SW 1271 (cell line): ENCODE measurements at regions not wholly inside any gene's neighbourhood (a gene's known extent, or its start where the extent isn't known, plus 50 kb on each side); places are given as distances from the start of the nearest gene placed in this dataset.
"Not testable (repeated sequence)": the region's sequence is repeated elsewhere in the genome, so short reads cannot be mapped to it uniquely, and the experiment has no call there.

ENCODE experiments used
- DNase-seq, 2 experiments: peaks; one replicate each; lab custom pipeline; 2025; lab: John Stamatoyannopoulos, UW

DNA sequence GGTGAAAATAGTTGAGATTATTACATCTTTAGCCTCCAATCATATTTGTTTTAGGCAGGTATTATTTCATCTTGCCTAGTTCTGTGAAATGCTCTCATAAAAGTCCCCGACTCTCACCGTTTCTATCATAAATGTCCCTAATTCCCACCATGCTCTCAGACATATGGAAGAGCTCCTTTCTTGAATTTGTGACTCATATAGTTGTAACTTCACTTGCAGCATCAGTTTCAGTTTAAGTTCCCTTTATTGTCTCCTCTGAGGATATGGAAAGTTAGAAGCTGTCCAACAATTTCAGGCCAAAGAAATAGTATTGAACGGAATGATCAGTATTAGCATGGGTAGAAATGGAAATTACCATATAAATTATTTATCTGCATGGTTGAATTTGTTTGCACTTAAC, 187.5 kb upstream of the NR4A3 start:
- no peak for DNase-seq

DNA sequence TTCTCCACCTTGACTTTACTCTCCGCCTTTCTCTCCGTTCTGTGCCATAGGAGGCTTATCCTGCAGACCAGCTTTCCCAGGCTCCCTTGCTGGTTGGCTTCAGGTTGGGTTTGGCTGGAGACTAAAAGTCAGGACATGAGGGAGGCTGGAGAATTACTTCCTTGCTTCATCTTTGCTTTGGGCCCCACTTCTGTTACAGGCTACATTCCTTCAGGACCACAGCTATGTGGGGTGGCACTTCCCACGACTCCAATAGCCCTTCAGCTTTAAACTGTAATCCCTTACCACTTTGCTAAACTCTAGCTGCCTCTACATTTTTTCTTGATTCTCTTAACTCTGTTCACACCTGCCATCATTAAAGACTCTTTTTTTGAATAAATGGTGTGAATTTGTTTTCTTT, 186.7 kb upstream of the NR4A3 start:
- DNase-seq = no peak

DNA sequence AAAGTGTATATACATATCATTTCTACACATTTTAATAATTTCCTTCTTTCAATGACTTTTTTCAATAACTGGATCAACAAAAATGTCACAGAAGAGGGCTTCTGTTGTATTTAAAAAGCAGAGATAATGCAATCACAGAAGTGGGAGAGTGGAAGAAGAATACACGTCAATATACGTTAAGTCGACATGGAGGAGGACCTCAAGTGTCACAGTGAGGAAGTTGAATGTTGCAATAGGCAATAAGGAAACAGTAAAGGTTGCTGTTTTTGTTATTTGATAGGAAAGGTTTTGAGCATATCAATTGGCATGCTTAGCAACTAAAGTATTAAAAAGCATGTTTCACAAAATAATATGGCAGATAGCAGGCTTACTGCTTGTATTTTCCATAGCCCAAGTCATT, 184.0 kb upstream of the NR4A3 start:
- DNase-seq = no peak

DNA sequence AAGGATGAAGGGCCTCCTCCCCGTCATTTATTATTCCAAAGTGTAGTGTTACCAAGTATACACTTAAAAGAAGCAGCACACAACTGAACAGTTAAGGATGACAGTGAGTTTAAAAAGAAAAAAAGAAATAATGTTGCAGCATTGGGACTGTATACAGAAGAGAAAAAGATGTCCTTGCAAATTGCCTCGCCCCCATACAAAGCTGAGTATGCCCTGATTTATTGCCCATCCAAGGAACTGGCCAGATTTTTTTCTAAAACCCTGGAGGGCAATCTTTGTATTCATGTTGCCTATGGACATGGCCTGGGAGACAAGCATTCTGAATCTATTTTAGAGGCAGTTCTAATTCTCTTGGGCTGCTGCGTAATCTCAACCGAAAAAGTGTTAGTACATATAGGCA, 182.7 kb upstream of the NR4A3 start:
- DNase-seq = no peak

DNA sequence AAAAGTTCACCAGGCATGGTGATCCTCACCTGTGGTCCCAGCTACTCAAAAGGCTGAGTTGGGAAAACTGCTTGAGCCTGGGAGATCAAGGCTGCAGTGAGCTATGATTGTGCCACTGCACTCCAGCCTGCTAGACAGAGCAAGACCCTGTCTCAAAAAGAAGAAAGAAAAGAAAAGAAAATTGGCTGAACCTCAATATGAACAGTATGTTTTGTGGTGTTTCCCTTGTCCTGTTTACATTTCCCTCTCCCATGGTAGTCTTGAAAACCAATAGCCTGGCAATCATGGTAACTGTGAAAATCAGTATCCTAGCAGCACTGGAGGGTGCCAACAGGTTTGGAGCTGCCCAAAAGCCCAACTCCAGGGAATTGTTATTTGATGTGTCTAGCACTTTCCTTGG, 174.1 kb upstream of the NR4A3 start:
- no peak for DNase-seq

DNA sequence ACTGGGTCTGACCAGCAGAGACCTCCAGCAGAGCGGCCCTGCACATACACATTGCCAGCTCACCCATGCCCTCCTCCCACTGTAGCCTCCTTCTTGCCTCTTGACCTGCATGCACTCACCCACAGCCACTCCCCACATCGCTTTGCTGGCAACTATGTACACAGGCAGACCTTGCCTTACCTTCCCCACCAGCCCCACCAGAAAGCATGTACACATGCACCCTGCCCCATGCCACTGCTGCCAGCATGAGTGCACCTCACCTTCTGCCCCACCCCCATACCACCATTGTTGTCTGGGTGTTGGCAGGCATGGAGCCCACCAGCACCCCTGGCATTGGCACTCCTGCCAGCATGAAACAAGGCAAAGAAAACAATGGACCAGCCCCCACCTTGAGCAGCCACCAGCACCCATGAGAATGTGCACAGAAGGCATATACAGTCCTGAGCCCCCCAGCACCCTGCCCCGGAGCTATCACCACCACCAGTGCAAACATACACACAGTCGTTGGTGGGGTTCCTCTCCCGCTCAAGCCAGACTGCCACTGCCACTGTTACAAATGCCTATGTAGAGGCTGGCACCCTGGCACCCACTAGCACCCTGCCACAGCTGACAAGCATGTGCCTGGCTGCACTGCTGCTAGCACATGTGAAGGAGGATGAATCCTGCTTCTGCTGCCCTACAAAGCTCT, 171.4 kb upstream of the NR4A3 start:
- no peak for DNase-seq

DNA sequence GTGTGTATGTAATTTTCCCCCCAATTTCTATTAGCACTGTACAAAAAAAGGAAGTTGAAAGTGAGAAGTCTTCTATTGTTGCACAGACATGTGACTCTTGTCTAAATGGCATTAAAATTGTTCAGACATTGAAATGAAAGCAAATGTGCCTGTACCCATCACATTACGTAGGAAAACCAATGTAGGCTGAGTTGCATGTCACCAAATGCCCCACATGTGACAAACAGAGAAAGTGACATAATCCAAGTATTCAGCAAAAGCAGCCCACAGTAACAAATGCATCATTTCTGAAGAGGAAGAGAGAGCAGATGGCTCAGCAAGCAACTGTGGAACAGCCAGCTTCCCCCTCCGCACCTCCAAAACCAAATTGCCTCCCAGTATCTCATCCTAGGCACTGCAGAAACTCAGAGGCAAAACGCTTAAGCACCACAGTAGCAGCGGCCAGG, 161.5 kb upstream of the NR4A3 start:
- DNase-seq = no peak

DNA sequence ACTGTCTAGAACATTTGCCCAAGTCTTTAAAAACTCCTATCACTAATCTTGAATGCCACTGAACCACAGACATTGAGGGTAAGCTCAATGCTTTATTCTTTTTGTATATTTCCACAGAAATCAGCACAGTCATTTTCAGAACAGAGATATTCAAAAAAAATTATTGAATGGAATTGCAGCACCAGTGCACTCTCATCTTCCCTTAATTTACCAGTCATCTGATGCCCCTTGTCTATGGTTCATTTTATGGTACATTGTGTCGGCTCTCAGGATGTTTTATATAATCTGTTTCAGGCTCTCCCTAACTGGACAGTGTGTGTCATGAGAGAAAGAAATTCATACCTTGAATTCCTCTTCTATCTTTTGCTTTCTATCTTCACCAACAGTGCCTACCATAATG, 158.4 kb upstream of the NR4A3 start:
- DNase-seq = no peak

DNA sequence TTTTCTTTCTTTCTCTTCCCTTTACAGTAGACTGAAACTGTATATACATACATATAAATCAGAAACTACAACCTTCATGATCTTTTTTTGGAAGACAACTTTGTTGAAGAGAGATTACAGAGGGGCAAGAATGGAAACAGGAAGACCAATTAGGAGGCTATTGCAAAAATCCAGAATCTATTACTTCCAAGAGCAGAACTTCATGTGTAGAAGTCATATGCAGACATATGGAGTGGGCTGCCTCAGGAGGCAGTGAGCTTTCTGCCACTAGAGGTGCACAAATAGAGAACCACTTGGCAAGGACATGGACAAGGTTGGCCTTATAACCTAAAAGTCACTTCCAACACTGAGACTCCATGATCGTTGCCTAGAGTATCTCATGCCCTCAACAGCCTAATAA, 157.8 kb upstream of the NR4A3 start:
- no peak for DNase-seq

DNA sequence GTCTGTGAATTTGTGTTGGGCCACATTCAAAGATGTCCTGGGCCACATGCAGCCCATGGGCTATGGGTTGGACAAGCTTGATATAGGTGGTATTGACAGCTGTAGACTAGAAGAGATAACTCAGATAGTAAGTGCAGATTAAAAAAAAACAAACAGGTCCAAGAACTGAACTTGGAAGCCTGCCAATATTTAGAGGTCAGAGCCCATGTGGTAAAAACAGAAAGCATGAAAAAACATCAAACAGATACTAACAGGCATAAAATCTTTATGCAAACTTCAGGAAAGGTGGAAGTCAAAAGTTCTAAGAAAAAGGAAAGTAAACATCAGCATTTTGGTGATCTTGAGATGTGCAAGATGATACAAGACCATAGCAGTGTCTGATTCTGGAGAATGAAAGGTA, 155.1 kb upstream of the NR4A3 start:
- DNase-seq = no peak

DNA sequence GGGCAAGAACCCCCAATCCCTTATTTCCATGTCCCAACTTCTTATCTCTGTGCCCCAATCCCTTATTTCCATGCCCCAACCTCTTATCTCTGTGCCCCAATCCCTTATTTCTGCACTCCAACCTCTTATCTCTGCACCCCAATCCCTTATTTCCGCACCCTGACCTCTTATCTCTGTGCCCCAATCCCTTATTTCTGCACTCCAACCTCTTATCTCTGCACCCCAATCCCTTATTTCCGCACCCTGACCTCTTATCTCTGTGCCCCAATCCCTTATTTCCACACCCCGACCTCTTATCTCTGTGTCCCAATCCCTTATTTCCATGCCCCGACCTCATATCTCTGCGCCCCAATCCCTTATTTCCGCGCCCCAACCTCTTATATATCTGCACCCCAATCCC, 150.8 kb upstream of the NR4A3 start:
- not testable (repeated sequence) for DNase-seq

DNA sequence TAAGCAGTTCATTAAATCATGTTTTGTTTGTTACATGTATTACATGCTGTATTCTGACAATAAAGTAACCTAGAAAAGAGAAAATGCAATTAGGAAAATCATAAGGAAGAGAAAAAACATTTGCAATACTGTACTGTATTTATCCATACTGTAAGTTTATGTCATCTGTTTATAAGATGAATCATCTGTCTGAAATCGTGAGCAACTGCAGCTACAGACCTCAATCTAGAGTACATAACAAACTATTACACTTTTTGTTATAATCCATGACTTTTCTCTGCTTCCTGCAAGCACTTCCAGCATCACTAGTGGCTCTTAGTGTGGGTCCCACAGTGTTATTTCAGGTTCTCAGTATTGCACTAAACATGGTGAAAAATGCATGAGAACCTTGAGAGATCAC, 144.4 kb upstream of the NR4A3 start:
- DNase-seq = no peak

DNA sequence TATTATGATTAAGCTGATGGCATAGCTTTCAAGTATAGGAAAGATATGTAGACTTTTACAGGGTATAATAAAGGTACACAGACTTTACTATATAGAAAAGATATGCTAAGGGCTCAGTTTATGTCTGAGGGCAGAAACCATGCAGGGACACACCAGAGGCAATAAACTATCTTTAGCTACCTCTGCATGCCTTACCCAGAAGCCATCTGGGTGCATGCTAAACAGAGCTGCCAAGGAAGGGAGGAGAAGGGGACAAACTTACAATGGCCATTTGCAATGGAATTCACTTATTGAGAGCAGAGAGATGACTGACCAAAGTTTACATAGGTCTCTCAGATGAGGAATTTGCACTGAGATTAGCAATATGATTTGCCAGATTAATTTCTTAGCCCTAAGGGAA, 143.1 kb upstream of the NR4A3 start:
- DNase-seq = no peak

DNA sequence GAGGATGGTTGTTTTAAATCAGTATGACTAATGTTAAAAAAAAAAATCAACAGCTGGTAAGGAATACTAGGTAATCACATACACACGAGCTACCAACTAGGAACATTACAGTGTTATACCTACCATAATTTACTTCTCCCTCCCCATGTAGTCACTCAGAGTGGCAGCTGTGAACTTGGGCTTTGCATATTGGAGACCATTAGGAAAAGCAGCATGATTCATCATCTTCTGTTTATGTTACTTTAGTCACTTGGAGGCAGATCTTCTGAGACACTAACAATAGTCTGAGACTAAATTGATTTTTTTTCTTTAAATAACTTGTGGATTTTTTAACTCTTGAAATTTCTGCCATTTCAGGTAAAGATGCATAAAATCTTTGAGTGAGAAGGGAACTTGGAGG, 141.5 kb upstream of the NR4A3 start:
- DNase-seq = no peak

DNA sequence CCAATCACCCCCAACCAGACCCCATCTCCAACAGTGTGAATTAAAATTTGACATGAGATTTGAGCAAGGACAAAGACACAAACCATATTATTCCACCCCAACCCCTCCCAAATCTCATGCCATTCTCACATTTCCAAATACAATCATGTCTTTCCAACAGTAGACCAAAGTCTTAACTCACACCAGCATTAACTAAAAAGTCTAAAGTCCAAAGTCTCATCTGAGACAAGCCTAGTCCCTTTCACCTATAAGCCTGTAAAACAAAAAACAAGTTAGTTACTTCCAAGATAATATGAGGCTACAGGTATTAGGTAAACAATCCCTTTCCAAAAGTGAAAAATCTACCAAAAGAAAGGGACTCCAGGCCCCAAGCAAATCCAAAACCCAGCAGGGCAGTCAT, 140.6 kb upstream of the NR4A3 start:
- no peak for DNase-seq

DNA sequence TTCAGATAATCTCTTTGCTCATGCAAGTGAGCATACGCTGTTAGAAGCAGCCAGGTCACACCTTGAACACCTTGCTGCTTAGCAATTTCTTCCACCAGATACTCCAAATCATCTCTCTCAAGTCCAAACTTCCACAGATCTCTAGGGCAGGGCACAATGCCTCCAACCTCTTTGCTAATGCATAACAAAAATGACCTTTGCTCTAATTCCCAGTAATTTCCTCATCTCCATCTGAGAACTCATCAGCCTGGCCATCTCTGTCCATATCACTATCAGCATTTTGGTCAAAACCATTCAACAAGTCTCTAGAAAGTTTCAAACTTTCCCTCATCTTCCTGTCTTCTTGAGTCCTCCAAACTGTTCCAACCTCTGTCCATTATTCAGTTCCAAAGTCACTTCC, 139.3 kb upstream of the NR4A3 start:
- DNase-seq = no peak

DNA sequence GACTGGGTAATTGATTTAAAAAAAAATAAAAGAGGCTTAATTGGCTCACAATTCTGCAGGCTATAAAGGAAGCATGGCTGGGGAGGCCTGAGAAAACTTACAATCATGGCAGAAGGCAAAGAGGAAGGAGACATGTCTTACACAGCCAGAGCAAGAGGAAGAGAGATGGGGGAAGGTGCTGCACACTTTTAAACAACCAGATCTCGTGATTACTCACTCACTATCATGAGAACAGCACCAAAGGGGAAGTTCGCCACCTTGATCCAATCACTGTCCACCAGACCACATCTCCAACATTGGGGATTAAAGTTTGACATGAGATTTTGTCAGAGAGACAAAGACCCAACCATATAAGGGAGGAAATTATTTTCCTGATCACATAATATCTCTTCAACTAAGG, 138.8 kb upstream of the NR4A3 start:
- DNase-seq = no peak

DNA sequence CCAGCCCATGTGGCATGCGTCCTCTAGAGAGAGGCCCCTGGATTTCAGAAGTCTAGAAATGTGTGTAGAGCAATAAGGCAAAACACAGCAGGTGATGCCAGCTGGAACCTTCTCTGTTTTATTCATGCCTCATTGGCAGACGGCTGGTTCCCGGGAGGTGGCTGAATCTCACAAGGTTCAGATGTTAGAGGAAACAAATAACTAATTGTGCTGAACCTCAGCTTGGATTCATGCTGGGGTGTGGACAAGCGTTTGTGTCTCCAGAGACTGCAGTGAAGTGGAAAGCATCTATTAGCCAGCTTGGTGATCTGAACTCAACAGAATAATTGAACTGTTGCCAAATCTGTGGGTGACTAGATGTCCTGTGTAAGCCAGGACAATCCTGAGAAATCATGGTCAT, 131.1 kb upstream of the NR4A3 start:
- no peak for DNase-seq

DNA sequence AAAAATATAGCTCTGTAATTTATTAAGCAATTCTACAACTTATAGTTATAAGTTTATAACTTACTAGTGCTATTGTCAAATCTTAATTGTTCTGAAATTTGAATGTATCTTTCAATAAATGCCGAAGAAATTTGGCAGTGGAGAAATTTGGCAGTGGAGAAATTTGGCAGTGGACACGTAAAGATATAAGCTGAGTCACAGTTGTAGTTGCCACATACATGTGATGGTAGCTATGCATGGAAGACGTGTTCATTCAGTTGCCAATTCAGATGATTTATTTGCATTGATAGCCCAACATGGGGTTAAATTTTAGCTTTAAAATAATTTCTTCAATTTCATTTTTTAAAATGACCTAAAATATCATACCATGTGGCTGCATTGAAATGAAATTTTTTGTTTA, 127.8 kb upstream of the NR4A3 start:
- DNase-seq = no peak

DNA sequence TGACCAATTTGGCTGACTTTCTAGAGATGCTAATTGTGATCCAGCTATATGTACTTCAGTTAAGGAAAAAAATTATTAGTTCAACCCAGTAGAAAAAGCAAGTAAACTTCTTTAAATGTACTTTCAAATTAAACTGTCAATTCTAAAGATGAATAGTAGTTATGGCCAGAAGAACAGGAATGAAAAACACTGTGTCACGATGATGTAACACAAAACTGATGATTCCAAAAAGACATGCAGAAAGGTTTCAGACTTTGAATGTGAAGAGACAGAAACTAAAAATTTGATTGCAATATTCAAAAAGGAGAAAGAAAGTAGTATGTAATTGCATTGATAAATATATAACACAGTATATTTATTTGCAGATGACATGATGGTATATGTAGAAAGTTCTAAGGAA, 127.3 kb upstream of the NR4A3 start:
- no peak for DNase-seq

DNA sequence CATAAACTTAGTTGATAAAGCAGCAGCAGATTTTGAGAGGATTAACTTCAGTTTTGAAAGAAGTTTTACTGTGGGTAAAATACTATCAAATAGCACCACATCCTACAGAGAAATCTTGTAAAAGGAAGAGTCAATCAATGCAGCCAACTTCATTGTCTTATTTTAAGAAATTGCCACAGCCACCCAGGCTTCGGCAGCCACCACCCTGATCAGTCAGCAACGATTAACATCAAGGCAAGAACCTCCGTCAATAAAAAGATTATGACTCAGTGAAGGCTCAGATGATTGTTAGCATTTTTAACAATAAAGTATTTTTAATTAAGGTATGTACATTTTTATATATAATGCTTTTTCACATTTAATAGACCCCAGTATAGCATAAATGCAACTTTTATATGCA, 122.3 kb upstream of the NR4A3 start:
- DNase-seq = no peak

DNA sequence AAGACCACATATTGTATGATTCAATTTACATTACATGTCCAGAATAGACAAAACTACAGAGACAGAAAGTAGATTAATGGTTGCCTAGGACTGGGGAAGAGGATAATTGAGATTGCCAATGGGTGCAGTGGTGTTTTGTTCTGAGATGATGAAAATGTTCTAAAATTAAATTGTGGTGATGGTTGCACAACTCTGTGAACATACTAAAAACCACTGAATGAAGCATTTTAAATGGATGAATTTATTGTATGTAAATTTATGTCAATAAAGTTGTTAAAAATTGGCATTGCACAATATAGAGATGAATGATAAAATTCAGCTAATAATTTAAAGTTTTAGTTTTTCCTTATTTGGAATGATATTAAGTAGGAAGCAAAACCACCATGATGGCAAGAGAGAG, 109.5 kb upstream of the NR4A3 start:
- no peak for DNase-seq

DNA sequence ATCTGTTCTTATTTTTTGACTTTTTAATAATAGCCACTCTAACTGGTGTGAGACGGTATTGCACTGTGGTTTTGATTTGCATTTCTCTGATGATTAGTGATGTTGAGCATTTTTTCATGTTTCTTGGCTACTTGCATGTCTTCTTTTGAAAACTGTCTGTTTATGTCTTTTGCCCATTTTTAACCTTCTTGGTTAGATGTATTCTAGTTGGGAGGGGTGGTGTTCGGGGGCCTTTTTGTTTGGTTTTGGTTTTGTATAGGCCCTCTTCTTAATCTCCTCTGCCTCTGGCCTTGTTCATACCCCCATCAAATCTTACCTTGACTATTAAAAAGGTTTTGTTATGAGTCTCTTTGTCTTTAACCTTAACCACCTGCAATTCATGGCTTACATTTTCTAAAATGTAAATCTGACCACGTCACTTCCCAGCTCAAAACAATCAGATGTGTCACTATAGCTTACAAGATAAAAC, 107.8 kb upstream of the NR4A3 start:
- DNase-seq = no peak

DNA sequence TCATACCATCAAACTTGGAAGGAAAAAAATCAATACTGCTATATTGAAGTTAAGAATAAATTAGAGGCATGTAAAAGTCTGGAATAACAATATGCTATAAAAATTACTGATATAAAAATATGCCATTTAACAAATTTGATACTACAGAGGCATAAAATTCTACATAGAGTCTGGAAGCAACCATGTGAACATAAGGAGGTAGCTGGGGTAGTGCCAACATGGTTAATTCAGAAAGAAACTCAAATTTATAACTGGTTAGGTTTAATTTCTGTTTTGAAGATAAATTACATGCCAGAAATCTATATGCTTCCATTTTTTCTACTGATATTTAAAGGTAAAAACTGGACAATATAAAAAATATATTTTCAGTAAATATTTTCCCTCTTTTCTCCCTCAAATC, 103.1 kb upstream of the NR4A3 start:
- no peak for DNase-seq
